Retinal pigment epithelial cell (primary cell): ENCODE measurements at regions not wholly inside any gene's neighbourhood (a gene's known extent, or its start where the extent isn't known, plus 50 kb on each side); places are given as distances from the start of the nearest gene placed in this dataset.
"Not testable (repeated sequence)": the region's sequence is repeated elsewhere in the genome, so short reads cannot be mapped to it uniquely, and the experiment has no call there.

ENCODE experiments used
- DNase-seq: peaks from one replicate; pipeline ENCODE4 v3.0.0-alpha.2; 2010; ENCODE audit warnings: low read depth
- H3K4me3 ChIP-seq: 2 replicates; pipeline ENCODE4 v1.5.1; 2011; ENCODE audit warnings: mild to moderate bottlenecking, low read length, control low read depth, moderate library complexity
- CTCF ChIP-seq: conservative IDR thresholded peaks from 2 replicates; pipeline ENCODE4 v1.5.1; 2011; ENCODE audit warnings: low read depth, low read length, control low read depth, inconsistent platforms

- TF ChIP-seq CTCF = peak; percentile 44
- H3K4me3 ChIP-seq, DNase-seq: not testable (repeated sequence)
Observed at GRCh38 chr10:55740767-55741166, 620.3 kb downstream of the ZWINT start.

GRCh38 chr10:55740110-55740509, 620.9 kb downstream of the ZWINT start:
- TF ChIP-seq CTCF = no peak
- H3K4me3 ChIP-seq = no peak overlapping the region
- DNase-seq = no peak

- H3K4me3 ChIP-seq = no peak overlapping the region
- TF ChIP-seq CTCF = no peak
- no peak for DNase-seq
Observed at GRCh38 chr10:55734112-55734511, 626.9 kb downstream of the ZWINT start.

- no peak for DNase-seq
- H3K4me3 ChIP-seq = no peak overlapping the region
- TF ChIP-seq CTCF = no peak
Observed at GRCh38 chr10:55704950-55705349, 656.1 kb downstream of the ZWINT start.

GRCh38 chr10:55668326-55668922, 692.6 kb downstream of the ZWINT start:
- no peak overlapping the region for H3K4me3 ChIP-seq
- TF ChIP-seq CTCF = peak; percentile 58
- DNase-seq = peak; percentile 2

- TF ChIP-seq CTCF = no peak
- no peak overlapping the region for H3K4me3 ChIP-seq
- no peak for DNase-seq
Observed at GRCh38 chr10:55653531-55653930, 707.5 kb downstream of the ZWINT start.

GRCh38 chr10:55641601-55642000, 719.5 kb downstream of the ZWINT start:
- no peak for TF ChIP-seq CTCF

More at GRCh38 chr10:55641601-55642000, 719.5 kb downstream of the ZWINT start:
- H3K4me3 ChIP-seq = no peak overlapping the region
- DNase-seq = no peak
